ENCODE measurements at regions not wholly inside any gene's neighbourhood (a gene's known extent, or its start where the extent isn't known, plus 50 kb on each side); places are given as distances from the start of the nearest gene placed in this dataset.

GRCh38 chr7:32346253-32346652 is 143.9 kb downstream of the LSM5 start:
- no peak for DNase-seq (ENCODE audit: low read depth)

- DNase-seq (ENCODE audit: low read depth), result no peak
These were observed 153.5 kb downstream of the LSM5 start for GRCh38 chr7:32336726-32337125.

GRCh38 chr7:32335107-32335506 is 155.1 kb downstream of the LSM5 start:
- DNase-seq (ENCODE audit: low read depth), result no peak

GRCh38 chr7:32330602-32331001 is 159.6 kb downstream of the LSM5 start:
- no peak for DNase-seq (ENCODE audit: low read depth)

GRCh38 chr7:32326078-32326477 is 164.1 kb downstream of the LSM5 start:
- DNase-seq (ENCODE audit: low read depth), result no peak

GRCh38 chr7:32323712-32324111 is 166.5 kb downstream of the LSM5 start:
- DNase-seq (ENCODE audit: low read depth), result no peak

GRCh38 chr7:32319012-32319382 is 171.2 kb downstream of the LSM5 start:
- no peak for DNase-seq (ENCODE audit: low read depth)

- no peak for DNase-seq (ENCODE audit: low read depth)
These were observed 171.7 kb downstream of the LSM5 start for GRCh38 chr7:32318300-32319011.

- no peak for DNase-seq (ENCODE audit: low read depth)
These were observed 173.3 kb downstream of the LSM5 start for GRCh38 chr7:32316839-32317238.

GRCh38 chr7:32314761-32315160 is 175.4 kb downstream of the LSM5 start:
- DNase-seq (ENCODE audit: low read depth), result no peak

GRCh38 chr7:32301427-32301826 is 188.8 kb downstream of the LSM5 start:
- DNase-seq (ENCODE audit: low read depth), result no peak

GRCh38 chr7:32299133-32299702 is 191.0 kb downstream of the LSM5 start:
- no peak for DNase-seq (ENCODE audit: low read depth)

GRCh38 chr7:32298408-32299132 is 191.6 kb downstream of the LSM5 start:
- DNase-seq (ENCODE audit: low read depth), result no peak

- DNase-seq (ENCODE audit: low read depth), result no peak
These were observed 196.3 kb downstream of the LSM5 start for GRCh38 chr7:32293833-32294232.

- no peak for DNase-seq (ENCODE audit: low read depth)
These were observed 200.3 kb downstream of the LSM5 start for GRCh38 chr7:32289651-32290414.

GRCh38 chr7:32285698-32286097 is 204.5 kb downstream of the LSM5 start:
- DNase-seq (ENCODE audit: low read depth), result no peak

GRCh38 chr7:32283546-32283945 is 206.6 kb downstream of the LSM5 start:
- DNase-seq (ENCODE audit: low read depth), result no peak

GRCh38 chr7:32279500-32279899 is 209.3 kb upstream of the PDE1C start:
- no peak for DNase-seq (ENCODE audit: low read depth)

GRCh38 chr7:32275216-32276009 is 205.2 kb upstream of the PDE1C start:
- no peak for DNase-seq (ENCODE audit: low read depth)

GRCh38 chr7:32273297-32273696 is 203.1 kb upstream of the PDE1C start:
- DNase-seq (ENCODE audit: low read depth), result no peak

GRCh38 chr7:32266932-32267475 is 196.8 kb upstream of the PDE1C start:
- no peak for DNase-seq (ENCODE audit: low read depth)

Measured in stimulated activated CD8-positive, alpha-beta memory T cell treated with anti-CD3 and anti-CD28 coated beads, Interleukin-15, amount 100 ng/mL, for 1 hour (primary cell).